ENCODE measurements at regions not wholly inside any gene's neighbourhood (a gene's known extent, or its start where the extent isn't known, plus 50 kb on each side); places are given as distances from the start of the nearest gene placed in this dataset.

- no peak overlapping the region for H3K4me3 ChIP-seq (ENCODE audit: low read depth, low read length)
- H3K36me3 ChIP-seq (ENCODE audit: control insufficient read depth in 2 of 2, insufficient read depth in 1 of 2, low read length in 2 of 2): no peaks in the 10 kb centered on the region
- no peaks in the 10 kb centered on the region for H3K4me1 ChIP-seq (ENCODE audit: control insufficient read depth, insufficient read depth, low read length)
- TF ChIP-seq ZNF513 (tag by site-specific recombination; IDR thresholded peaks at IDR 0.05) (no peak), ZNF19 (tag by site-specific recombination; IDR thresholded peaks at IDR 0.05; ENCODE audit: low read depth) (no peak), ZBTB48 (tag by site-specific recombination; IDR thresholded peaks at IDR 0.05) (no peak), ZNF26 (tag by site-specific recombination; IDR thresholded peaks at IDR 0.05) (no peak), ZBTB11 (tag by site-specific recombination; conservative IDR thresholded peaks at IDR 0.05; ENCODE audit: low read depth) (no peak), ZNF548 (tag by site-specific recombination; IDR thresholded peaks at IDR 0.05) (no peak), ZNF302 (tag by site-specific recombination; IDR thresholded peaks at IDR 0.05; ENCODE audit: low read depth) (no peak), ZSCAN18 (tag by site-specific recombination; IDR thresholded peaks at IDR 0.05) (no peak), ZNF398 (tag by site-specific recombination; IDR thresholded peaks at IDR 0.05) (no peak), INSM2 (tag by site-specific recombination; IDR thresholded peaks at IDR 0.05) (no peak), ZNF221 (tag by site-specific recombination; IDR thresholded peaks at IDR 0.05; ENCODE audit: borderline replicate concordance) (no peak), ZNF514 (tag by site-specific recombination; IDR thresholded peaks at IDR 0.05) (no peak), ZNF10 (tag by site-specific recombination; IDR thresholded peaks at IDR 0.05) (no peak)
- ChIA-PET CTCF (no interaction called here), POLR2A (no interaction called here)
- no peaks in the 10 kb centered on the region for H3K9me3 ChIP-seq (ENCODE audit: control insufficient read depth, insufficient read depth, low read depth, low read length)
- no peak overlapping the region for H3K27ac ChIP-seq (ENCODE audit: extremely low read depth, low read depth, low read length)
Observed at GRCh38 chr17:77679589-77679988, 278.9 kb upstream of the TNRC6C start.

GRCh38 chr17:77681861-77682260 is 276.6 kb upstream of the TNRC6C start:
- Histone ChIP-seq H3K4me3 (ENCODE audit: low read depth, low read length) (no peak overlapping the region), H3K36me3 (ENCODE audit: control insufficient read depth in 2 of 2, insufficient read depth in 1 of 2, low read length in 2 of 2) (no peaks in the 10 kb centered on the region), H3K4me1 (ENCODE audit: control insufficient read depth, insufficient read depth, low read length) (no peaks in the 10 kb centered on the region), H3K9me3 (ENCODE audit: control insufficient read depth, insufficient read depth, low read depth, low read length) (no peaks in the 10 kb centered on the region), H3K27ac (ENCODE audit: extremely low read depth, low read depth, low read length) (no peak overlapping the region)
- ChIA-PET POLR2A (no interaction called here), CTCF (no interaction called here)
- TF ChIP-seq ZNF354C (tag by site-specific recombination; IDR thresholded peaks at IDR 0.05; ENCODE audit: borderline replicate concordance, low read depth): no peak
- TF ChIP-seq ZNF701 (tag by site-specific recombination; IDR thresholded peaks at IDR 0.05): no peak
- TF ChIP-seq ZNF707 (tag by site-specific recombination; IDR thresholded peaks at IDR 0.05): no peak
- no peak for TF ChIP-seq ZNF155 (tag by site-specific recombination; IDR thresholded peaks at IDR 0.05)
